Prostate gland (tissue), 2 donors: ENCODE measurements at regions not wholly inside any gene's neighbourhood (a gene's known extent, or its start where the extent isn't known, plus 50 kb on each side); places are given as distances from the start of the nearest gene placed in this dataset.

Source experiments
- POLR2A ChIP-seq: fragments of 450-650 bp; IDR thresholded peaks from one replicate; pipeline ENCODE4 v1.6.1; 2016; ENCODE audit warnings: antibody characterized with exemption, mild to moderate bottlenecking
- TF ChIP-seq, protein P1 (sequence below), 4 experiments: fragments of 200-600 bp in 2 of 4; fragments of 450-650 bp in 2 of 4; sonication (generic) in 2 of 4; IDR thresholded peaks; 1 replicate in 3 of 4; 2 replicates in 1 of 4; pipeline ENCODE4 v1.5.1; 2016 to 2019; ENCODE audit warnings: antibody characterized with exemption in 4 of 4, mild to moderate bottlenecking in 2 of 4, moderate library complexity in 2 of 4

GRCh38 chr5:96336351-96336985, 96.6 kb downstream of the PCSK1 start:
- TF ChIP-seq, protein P1, sequence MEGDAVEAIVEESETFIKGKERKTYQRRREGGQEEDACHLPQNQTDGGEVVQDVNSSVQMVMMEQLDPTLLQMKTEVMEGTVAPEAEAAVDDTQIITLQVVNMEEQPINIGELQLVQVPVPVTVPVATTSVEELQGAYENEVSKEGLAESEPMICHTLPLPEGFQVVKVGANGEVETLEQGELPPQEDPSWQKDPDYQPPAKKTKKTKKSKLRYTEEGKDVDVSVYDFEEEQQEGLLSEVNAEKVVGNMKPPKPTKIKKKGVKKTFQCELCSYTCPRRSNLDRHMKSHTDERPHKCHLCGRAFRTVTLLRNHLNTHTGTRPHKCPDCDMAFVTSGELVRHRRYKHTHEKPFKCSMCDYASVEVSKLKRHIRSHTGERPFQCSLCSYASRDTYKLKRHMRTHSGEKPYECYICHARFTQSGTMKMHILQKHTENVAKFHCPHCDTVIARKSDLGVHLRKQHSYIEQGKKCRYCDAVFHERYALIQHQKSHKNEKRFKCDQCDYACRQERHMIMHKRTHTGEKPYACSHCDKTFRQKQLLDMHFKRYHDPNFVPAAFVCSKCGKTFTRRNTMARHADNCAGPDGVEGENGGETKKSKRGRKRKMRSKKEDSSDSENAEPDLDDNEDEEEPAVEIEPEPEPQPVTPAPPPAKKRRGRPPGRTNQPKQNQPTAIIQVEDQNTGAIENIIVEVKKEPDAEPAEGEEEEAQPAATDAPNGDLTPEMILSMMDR (IDR thresholded peaks at IDR 0.05) = peak; percentile 75 to 95 (median 90)
- TF ChIP-seq POLR2A = no peak
